ENCODE measurements at regions not wholly inside any gene's neighbourhood (a gene's known extent, or its start where the extent isn't known, plus 50 kb on each side); places are given as distances from the start of the nearest gene placed in this dataset.

- TF ChIP-seq EZH2 (IDR thresholded peaks at IDR 0.05; ENCODE audit: borderline replicate concordance, low read depth, low read length, severe bottlenecking), result no peak
- TF ChIP-seq, protein P1, sequence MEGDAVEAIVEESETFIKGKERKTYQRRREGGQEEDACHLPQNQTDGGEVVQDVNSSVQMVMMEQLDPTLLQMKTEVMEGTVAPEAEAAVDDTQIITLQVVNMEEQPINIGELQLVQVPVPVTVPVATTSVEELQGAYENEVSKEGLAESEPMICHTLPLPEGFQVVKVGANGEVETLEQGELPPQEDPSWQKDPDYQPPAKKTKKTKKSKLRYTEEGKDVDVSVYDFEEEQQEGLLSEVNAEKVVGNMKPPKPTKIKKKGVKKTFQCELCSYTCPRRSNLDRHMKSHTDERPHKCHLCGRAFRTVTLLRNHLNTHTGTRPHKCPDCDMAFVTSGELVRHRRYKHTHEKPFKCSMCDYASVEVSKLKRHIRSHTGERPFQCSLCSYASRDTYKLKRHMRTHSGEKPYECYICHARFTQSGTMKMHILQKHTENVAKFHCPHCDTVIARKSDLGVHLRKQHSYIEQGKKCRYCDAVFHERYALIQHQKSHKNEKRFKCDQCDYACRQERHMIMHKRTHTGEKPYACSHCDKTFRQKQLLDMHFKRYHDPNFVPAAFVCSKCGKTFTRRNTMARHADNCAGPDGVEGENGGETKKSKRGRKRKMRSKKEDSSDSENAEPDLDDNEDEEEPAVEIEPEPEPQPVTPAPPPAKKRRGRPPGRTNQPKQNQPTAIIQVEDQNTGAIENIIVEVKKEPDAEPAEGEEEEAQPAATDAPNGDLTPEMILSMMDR (IDR thresholded peaks at IDR 0.05; ENCODE audit: borderline replicate concordance, extremely low read depth, low read length, poor library complexity, severe bottlenecking), result no peak
- H3K9ac ChIP-seq (ENCODE audit: low read depth, low read length), result no peak overlapping the region
- no peaks in the 10 kb centered on the region for H3K36me3 ChIP-seq (ENCODE audit: insufficient read depth, low read length)
- H3K4me3 ChIP-seq (ENCODE audit: low read depth in 1 of 2, low read length in 2 of 2), result no peak overlapping the region
- ATAC-seq (ENCODE audit: insufficient read depth, low read depth) (no peak), DNase-seq (no peak)
- no peak overlapping the region for H3K4me2 ChIP-seq (ENCODE audit: insufficient read depth, low read length)
- H3K27ac ChIP-seq (ENCODE audit: low read length), result no peak overlapping the region
- no peak overlapping the region for H2AFZ ChIP-seq (ENCODE audit: low read depth, low read length)
- H3K27me3 ChIP-seq (ENCODE audit: insufficient read depth, low read length, poor library complexity), result peaks cover 4% of the 10 kb centered on the region
- no peaks in the 10 kb centered on the region for H3K79me2 ChIP-seq (ENCODE audit: insufficient read depth, low read length)
- no peaks in the 10 kb centered on the region for H3K4me1 ChIP-seq (ENCODE audit: insufficient read depth, low read length)
- H4K20me1 ChIP-seq (ENCODE audit: insufficient read depth, low read length), result no peaks in the 10 kb centered on the region
- no peaks in the 10 kb centered on the region for H3K9me3 ChIP-seq (ENCODE audit: insufficient read depth, low read length, severe bottlenecking)
These were observed 204.1 kb downstream of the KATNAL1 start for GRCh38 chr13:30103161-30103840.

DNA sequence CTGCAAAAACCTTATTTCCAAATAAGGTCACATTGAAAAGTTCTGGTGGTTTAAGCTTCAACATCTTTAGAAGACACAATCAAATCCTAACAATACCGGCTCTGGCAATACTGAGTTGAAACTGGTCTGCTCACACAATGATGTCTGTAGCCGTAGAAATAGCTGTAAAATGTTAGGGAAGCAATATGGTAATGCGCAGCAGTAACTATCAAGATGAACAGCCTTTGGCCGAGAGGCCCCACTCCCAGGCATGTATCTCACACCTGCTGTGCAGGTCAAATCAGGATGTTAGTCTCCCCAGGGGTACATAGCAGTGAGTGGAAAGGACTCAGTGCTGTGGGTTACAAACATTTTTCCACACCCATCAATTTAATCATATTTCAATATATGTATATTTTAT lies 207.1 kb downstream of the KATNAL1 start:
- H3K9ac ChIP-seq (ENCODE audit: low read depth, low read length), result no peak overlapping the region

GRCh38 chr13:30097701-30098100 lies 209.7 kb downstream of the KATNAL1 start:
- no peaks in the 10 kb centered on the region for H4K20me1 ChIP-seq (ENCODE audit: insufficient read depth, low read length)
- H3K9me3 ChIP-seq (ENCODE audit: insufficient read depth, low read length, severe bottlenecking), result no peaks in the 10 kb centered on the region
- H3K27ac ChIP-seq (ENCODE audit: low read length), result no peak overlapping the region
- H3K36me3 ChIP-seq (ENCODE audit: insufficient read depth, low read length), result no peaks in the 10 kb centered on the region
- no peaks in the 10 kb centered on the region for H3K4me1 ChIP-seq (ENCODE audit: insufficient read depth, low read length)
- no peak overlapping the region for H3K9ac ChIP-seq (ENCODE audit: low read depth, low read length)
- peaks cover 8% of the 10 kb centered on the region for H3K27me3 ChIP-seq (ENCODE audit: insufficient read depth, low read length, poor library complexity)
- no peak overlapping the region for H2AFZ ChIP-seq (ENCODE audit: low read depth, low read length)
- no peak for ATAC-seq (ENCODE audit: insufficient read depth, low read depth)
- no peaks in the 10 kb centered on the region for H3K79me2 ChIP-seq (ENCODE audit: insufficient read depth, low read length)
- DNase-seq, result no peak
- H3K4me2 ChIP-seq (ENCODE audit: insufficient read depth, low read length), result no peak overlapping the region
- TF ChIP-seq EZH2 (IDR thresholded peaks at IDR 0.05; ENCODE audit: borderline replicate concordance, low read depth, low read length, severe bottlenecking), result no peak
- TF ChIP-seq, protein P1 (IDR thresholded peaks at IDR 0.05; ENCODE audit: borderline replicate concordance, extremely low read depth, low read length, poor library complexity, severe bottlenecking), result no peak
- no peak overlapping the region for H3K4me3 ChIP-seq (ENCODE audit: low read depth in 1 of 2, low read length in 2 of 2)

More for the DNA sequence above, 207.1 kb downstream of the KATNAL1 start:
- no peak for DNase-seq
- Histone ChIP-seq H3K4me3 (ENCODE audit: low read depth in 1 of 2, low read length in 2 of 2) (no peak overlapping the region), H3K27me3 (ENCODE audit: insufficient read depth, low read length, poor library complexity) (peaks cover 4% of the 10 kb centered on the region), H3K9me3 (ENCODE audit: insufficient read depth, low read length, severe bottlenecking) (no peaks in the 10 kb centered on the region), H2AFZ (ENCODE audit: low read depth, low read length) (no peak overlapping the region), H3K79me2 (ENCODE audit: insufficient read depth, low read length) (no peaks in the 10 kb centered on the region), H3K36me3 (ENCODE audit: insufficient read depth, low read length) (no peaks in the 10 kb centered on the region), H4K20me1 (ENCODE audit: insufficient read depth, low read length) (no peaks in the 10 kb centered on the region), H3K4me2 (ENCODE audit: insufficient read depth, low read length) (no peak overlapping the region), H3K4me1 (ENCODE audit: insufficient read depth, low read length) (no peaks in the 10 kb centered on the region), H3K27ac (ENCODE audit: low read length) (no peak overlapping the region)
- TF ChIP-seq, protein P1 (IDR thresholded peaks at IDR 0.05; ENCODE audit: borderline replicate concordance, extremely low read depth, low read length, poor library complexity, severe bottlenecking), result no peak
- TF ChIP-seq EZH2 (IDR thresholded peaks at IDR 0.05; ENCODE audit: borderline replicate concordance, low read depth, low read length, severe bottlenecking), result no peak
- ATAC-seq (ENCODE audit: insufficient read depth, low read depth), result no peak
